HG03469 (cell line): ENCODE measurements at regions not wholly inside any gene's neighbourhood (a gene's known extent, or its start where the extent isn't known, plus 50 kb on each side); places are given as distances from the start of the nearest gene placed in this dataset.
A peak's percentile ranks its signal among the peaks of the same experiment; 100 is the strongest.
"Not testable (repeated sequence)": the region's sequence is repeated elsewhere in the genome, so short reads cannot be mapped to it uniquely, and the experiment has no call there.

Source experiments
- ATAC-seq: cut with Tn5 transposase; IDR thresholded peaks from one replicate; pipeline ENCODE4 v1.9.1; 2021; ENCODE audit warnings: mild to moderate bottlenecking, moderate library complexity, moderate number of reproducible peaks; ENCODE audit not compliant: unreplicated experiment

GRCh38 chr7:113622796-113623195 is 296.0 kb downstream of the PPP1R3A start:
- no peak for ATAC-seq

- ATAC-seq = no peak
These were observed 308.2 kb downstream of the PPP1R3A start for GRCh38 chr7:113610572-113610971.

- ATAC-seq = no peak
These were observed 310.0 kb downstream of the PPP1R3A start for GRCh38 chr7:113608782-113609181.

- no peak for ATAC-seq
These were observed 312.5 kb downstream of the PPP1R3A start for GRCh38 chr7:113606325-113606724.

- not testable (repeated sequence) for ATAC-seq
These were observed 318.4 kb downstream of the PPP1R3A start for GRCh38 chr7:113600428-113600827.

- not testable (repeated sequence) for ATAC-seq
These were observed 325.4 kb downstream of the PPP1R3A start for GRCh38 chr7:113593455-113593854.

- ATAC-seq = not testable (repeated sequence)
These were observed 325.9 kb downstream of the PPP1R3A start for GRCh38 chr7:113592924-113593323.

- no peak for ATAC-seq
These were observed 336.3 kb downstream of the PPP1R3A start for GRCh38 chr7:113582471-113582870.

GRCh38 chr7:113563257-113563656 is 355.6 kb downstream of the PPP1R3A start:
- ATAC-seq = not testable (repeated sequence)

GRCh38 chr7:113562801-113563200 is 356.0 kb downstream of the PPP1R3A start:
- ATAC-seq = no peak

- no peak for ATAC-seq
These were observed 356.6 kb downstream of the PPP1R3A start for GRCh38 chr7:113562242-113562641.

GRCh38 chr7:113561446-113561845 is 357.4 kb downstream of the PPP1R3A start:
- no peak for ATAC-seq

- no peak for ATAC-seq
These were observed 367.8 kb downstream of the PPP1R3A start for GRCh38 chr7:113550966-113551365.

- no peak for ATAC-seq
These were observed 370.2 kb downstream of the PPP1R3A start for GRCh38 chr7:113548561-113548960.

GRCh38 chr7:113548137-113548536 is 370.7 kb downstream of the PPP1R3A start:
- ATAC-seq = peak; percentile 57

- ATAC-seq = no peak
These were observed 397.3 kb downstream of the PPP1R3A start for GRCh38 chr7:113521468-113521867.

- ATAC-seq = no peak
These were observed 399.3 kb downstream of the PPP1R3A start for GRCh38 chr7:113519472-113519871.

- ATAC-seq = no peak
These were observed 386.3 kb upstream of the SMIM30 start for GRCh38 chr7:113504691-113505090.

- ATAC-seq = no peak
These were observed 385.8 kb upstream of the SMIM30 start for GRCh38 chr7:113504142-113504541.

- ATAC-seq = not testable (repeated sequence)
These were observed 378.2 kb upstream of the SMIM30 start for GRCh38 chr7:113496586-113496985.

GRCh38 chr7:113494797-113495566 is 376.6 kb upstream of the SMIM30 start:
- ATAC-seq = not testable (repeated sequence)

GRCh38 chr7:113491305-113491704 is 373.0 kb upstream of the SMIM30 start:
- ATAC-seq = no peak
